PC-9 (cell line): ENCODE measurements at regions not wholly inside any gene's neighbourhood (a gene's known extent, or its start where the extent isn't known, plus 50 kb on each side); places are given as distances from the start of the nearest gene placed in this dataset.
A peak's percentile ranks its signal among the peaks of the same experiment; 100 is the strongest.

Experiments
- EZH2 ChIP-seq: fragments of 200-600 bp; sonication (generic); IDR thresholded peaks from 2 replicates; pipeline ENCODE4 v1.8.0; 2017; ENCODE audit warnings: antibody characterized with exemption, low read depth
- TF ChIP-seq, protein P1 (sequence below): fragments of 200-600 bp; sonication (generic); conservative IDR thresholded peaks from 2 replicates; pipeline ENCODE4 v1.6.1; 2017; ENCODE audit warnings: mixed run types, antibody characterized with exemption, mild to moderate bottlenecking, moderate library complexity

GRCh38 chr18:21997207-21998143 is 171.9 kb upstream of the GATA6 start:
- TF ChIP-seq, protein P1, sequence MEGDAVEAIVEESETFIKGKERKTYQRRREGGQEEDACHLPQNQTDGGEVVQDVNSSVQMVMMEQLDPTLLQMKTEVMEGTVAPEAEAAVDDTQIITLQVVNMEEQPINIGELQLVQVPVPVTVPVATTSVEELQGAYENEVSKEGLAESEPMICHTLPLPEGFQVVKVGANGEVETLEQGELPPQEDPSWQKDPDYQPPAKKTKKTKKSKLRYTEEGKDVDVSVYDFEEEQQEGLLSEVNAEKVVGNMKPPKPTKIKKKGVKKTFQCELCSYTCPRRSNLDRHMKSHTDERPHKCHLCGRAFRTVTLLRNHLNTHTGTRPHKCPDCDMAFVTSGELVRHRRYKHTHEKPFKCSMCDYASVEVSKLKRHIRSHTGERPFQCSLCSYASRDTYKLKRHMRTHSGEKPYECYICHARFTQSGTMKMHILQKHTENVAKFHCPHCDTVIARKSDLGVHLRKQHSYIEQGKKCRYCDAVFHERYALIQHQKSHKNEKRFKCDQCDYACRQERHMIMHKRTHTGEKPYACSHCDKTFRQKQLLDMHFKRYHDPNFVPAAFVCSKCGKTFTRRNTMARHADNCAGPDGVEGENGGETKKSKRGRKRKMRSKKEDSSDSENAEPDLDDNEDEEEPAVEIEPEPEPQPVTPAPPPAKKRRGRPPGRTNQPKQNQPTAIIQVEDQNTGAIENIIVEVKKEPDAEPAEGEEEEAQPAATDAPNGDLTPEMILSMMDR = peak; percentile 78
- no peak for TF ChIP-seq EZH2
